Neural cell (in vitro differentiated cells): ENCODE measurements at regions not wholly inside any gene's neighbourhood (a gene's known extent, or its start where the extent isn't known, plus 50 kb on each side); places are given as distances from the start of the nearest gene placed in this dataset.

Experiments
- H2AFZ ChIP-seq: fragments of 200-600, 300-800 bp; sonication (generic), shearing (Covaris generic); 2 replicates; pipeline ENCODE4 v1.6.0; 2014; ENCODE audit warnings: low read depth, mild to moderate bottlenecking, antibody characterized with exemption, low read length, moderate library complexity
- H3F3A ChIP-seq: fragments of 200-600 bp; shearing (Covaris generic); 2 replicates; pipeline ENCODE4 v1.6.1; 2016; ENCODE audit warnings: mild to moderate bottlenecking, moderate library complexity, mixed read lengths, antibody characterized with exemption, low read length; ENCODE audit not compliant: insufficient read depth, poor library complexity, severe bottlenecking
- H3K27ac ChIP-seq: fragments of 200-600, 300-800 bp; sonication (generic), shearing (Covaris generic); 2 replicates; pipeline ENCODE4 v1.5.1; 2014; ENCODE audit warnings: mild to moderate bottlenecking, low read length, moderate library complexity
- H3K27me3 ChIP-seq: fragments of 300-800, 200-600 bp; sonication (generic), shearing (Covaris generic); 2 replicates; pipeline ENCODE4 v1.6.0; 2014; ENCODE audit warnings: mild to moderate bottlenecking, low read depth, low read length, moderate library complexity; ENCODE audit not compliant: insufficient read depth
- H3K36me3 ChIP-seq: fragments of 300-800, 200-600 bp; sonication (generic), shearing (Covaris generic); 2 replicates; pipeline ENCODE4 v1.5.1; 2014; ENCODE audit warnings: mild to moderate bottlenecking, antibody characterized with exemption, low read length, moderate library complexity; ENCODE audit not compliant: insufficient read depth
- H3K4me2 ChIP-seq: fragments of 300-800, 200-600 bp; sonication (generic), shearing (Covaris generic); 2 replicates; pipeline ENCODE4 v1.6.0; 2014; ENCODE audit warnings: mild to moderate bottlenecking, low read length
- H3K4me3 ChIP-seq: fragments of 300-800, 200-600 bp; sonication (generic), shearing (Covaris generic); 2 replicates; pipeline ENCODE4 v1.5.1; 2014; ENCODE audit warnings: mild to moderate bottlenecking, low read length, moderate library complexity
- H3K79me2 ChIP-seq: fragments of 200-600 bp; shearing (Covaris generic); replicated peaks from 2 replicates; pipeline ENCODE4 v1.6.0; 2014; ENCODE audit warnings: mild to moderate bottlenecking, low read length, moderate library complexity; ENCODE audit not compliant: insufficient read depth
- H3K9ac ChIP-seq: fragments of 300-800, 200-600 bp; sonication (generic), shearing (Covaris generic); 2 replicates; pipeline ENCODE4 v1.6.1; 2016; ENCODE audit warnings: mild to moderate bottlenecking, low read length, mixed read lengths
- H3K9me2 ChIP-seq: fragments of 200-600 bp; shearing (Covaris generic); 2 replicates; pipeline ENCODE4 v1.6.1; 2016; ENCODE audit warnings: mild to moderate bottlenecking, low read length, mixed read lengths; ENCODE audit not compliant: insufficient read depth
- H3K9me3 ChIP-seq: fragments of 200-600, 300-800 bp; sonication (generic), shearing (Covaris generic); 2 replicates; pipeline ENCODE4 v1.6.1; 2016; ENCODE audit warnings: mild to moderate bottlenecking, mixed run types, low read length, moderate library complexity, mixed read lengths
- H4K20me1 ChIP-seq: fragments of 200-600 bp; shearing (Covaris generic); 2 replicates; pipeline ENCODE4 v1.6.1; 2016; ENCODE audit warnings: mild to moderate bottlenecking, mixed run types; ENCODE audit not compliant: insufficient read depth
- EP300 ChIP-seq: fragments of 450-650 bp; conservative IDR thresholded peaks from 2 replicates; pipeline ENCODE4 v1.6.1; 2014; ENCODE audit warnings: antibody characterized with exemption, mild to moderate bottlenecking, moderate library complexity; ENCODE audit not compliant: poor library complexity, severe bottlenecking
- EZH2 ChIP-seq: fragments of 200-600, 300-800 bp; shearing (Covaris generic), sonication (generic); IDR thresholded peaks from 2 replicates; pipeline ENCODE4 v1.6.1; 2014; ENCODE audit warnings: antibody characterized with exemption, low read length, borderline replicate concordance, mild to moderate bottlenecking; ENCODE audit not compliant: insufficient read depth, poor library complexity, severe bottlenecking
- MXI1 ChIP-seq: fragments of 450-650 bp; conservative IDR thresholded peaks from 2 replicates; pipeline ENCODE4 v1.6.1; 2014; ENCODE audit warnings: antibody characterized with exemption, mild to moderate bottlenecking; ENCODE audit not compliant: poor library complexity, severe bottlenecking
- POLR2AphosphoS5 ChIP-seq: IDR thresholded peaks from 2 replicates; pipeline ENCODE4 v1.6.1; 2012
- RAD21 ChIP-seq: fragments of 450-650 bp; conservative IDR thresholded peaks from 2 replicates; pipeline ENCODE4 v1.6.1; 2014; ENCODE audit warnings: antibody characterized with exemption, mild to moderate bottlenecking, moderate library complexity
- SMC3 ChIP-seq: fragments of 450-650 bp; conservative IDR thresholded peaks from 2 replicates; pipeline ENCODE4 v1.6.1; 2014; ENCODE audit warnings: antibody characterized with exemption, mild to moderate bottlenecking, moderate library complexity; ENCODE audit not compliant: poor library complexity
- TAF1 ChIP-seq: IDR thresholded peaks from 2 replicates; pipeline ENCODE4 v1.6.1; 2012; ENCODE audit warnings: low read depth
- TF ChIP-seq, protein P1 (sequence below): IDR thresholded peaks from 2 replicates; pipeline ENCODE4 v1.6.1; 2012; ENCODE audit warnings: borderline replicate concordance
- TF ChIP-seq, protein P2 (sequence below): fragments of 450-650 bp; IDR thresholded peaks from 2 replicates; pipeline ENCODE4 v1.5.1; 2014; ENCODE audit warnings: antibody characterized with exemption, mild to moderate bottlenecking, moderate library complexity; ENCODE audit not compliant: poor library complexity, severe bottlenecking

DNA sequence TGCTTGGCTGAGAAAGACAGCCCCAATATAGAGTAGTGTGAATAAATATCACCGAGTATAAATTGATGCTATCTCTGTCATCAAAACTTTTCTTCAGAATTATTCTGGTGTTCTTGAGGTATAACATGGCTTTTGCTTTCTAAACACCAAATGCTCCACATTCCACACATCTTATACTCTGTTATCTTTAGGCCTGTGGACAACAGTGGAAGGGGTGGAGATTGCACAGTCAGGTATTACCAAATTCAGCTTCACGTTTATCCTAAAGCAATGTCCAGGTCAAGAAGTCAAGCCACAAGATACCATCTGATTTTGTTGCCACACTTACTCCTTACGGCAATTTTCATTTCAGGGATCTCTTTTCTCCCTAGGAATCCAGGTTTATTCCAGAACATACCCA is 394.8 kb downstream of the SI start:
- H4K20me1 ChIP-seq, result no peaks in the 10 kb centered on the region

DNA sequence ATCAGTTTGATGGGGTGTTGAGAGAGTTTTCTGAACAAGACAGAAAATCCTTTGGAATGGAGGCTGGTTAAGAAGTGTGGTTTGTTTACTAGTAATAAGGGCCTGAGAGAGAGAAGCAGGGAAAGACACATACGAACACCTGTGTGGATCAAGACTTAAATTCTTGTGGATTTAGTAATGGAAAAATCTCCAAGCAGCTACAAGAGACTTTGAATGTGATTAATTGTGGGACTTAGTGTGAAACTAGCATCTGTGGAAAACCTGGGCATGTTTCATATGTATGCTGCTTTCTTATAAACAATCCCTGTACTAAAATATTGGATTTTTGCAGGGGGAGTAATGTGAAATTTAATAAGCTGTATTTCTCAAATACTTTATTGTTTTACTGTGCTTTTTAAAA is 399.1 kb downstream of the SI start:
- Histone ChIP-seq H3K79me2 (no peaks in the 10 kb centered on the region), H3K9me2 (no peaks in the 10 kb centered on the region), H3K4me3 (no peak overlapping the region), H3K27ac (no peak overlapping the region), H3K27me3 (no peaks in the 10 kb centered on the region), H3K9me3 (no peaks in the 10 kb centered on the region), H4K20me1 (no peaks in the 10 kb centered on the region), H3F3A (no peaks in the 10 kb centered on the region), H3K9ac (no peak overlapping the region), H3K36me3 (no peaks in the 10 kb centered on the region), H2AFZ (no peak overlapping the region), H3K4me2 (no peak overlapping the region)
- TF ChIP-seq EP300, result no peak
- no peak for TF ChIP-seq RAD21
- TF ChIP-seq SMC3, result no peak
- no peak for TF ChIP-seq POLR2AphosphoS5
- no peak for TF ChIP-seq EZH2
- no peak for TF ChIP-seq TAF1
- no peak for TF ChIP-seq MXI1
- TF ChIP-seq, protein P1, sequence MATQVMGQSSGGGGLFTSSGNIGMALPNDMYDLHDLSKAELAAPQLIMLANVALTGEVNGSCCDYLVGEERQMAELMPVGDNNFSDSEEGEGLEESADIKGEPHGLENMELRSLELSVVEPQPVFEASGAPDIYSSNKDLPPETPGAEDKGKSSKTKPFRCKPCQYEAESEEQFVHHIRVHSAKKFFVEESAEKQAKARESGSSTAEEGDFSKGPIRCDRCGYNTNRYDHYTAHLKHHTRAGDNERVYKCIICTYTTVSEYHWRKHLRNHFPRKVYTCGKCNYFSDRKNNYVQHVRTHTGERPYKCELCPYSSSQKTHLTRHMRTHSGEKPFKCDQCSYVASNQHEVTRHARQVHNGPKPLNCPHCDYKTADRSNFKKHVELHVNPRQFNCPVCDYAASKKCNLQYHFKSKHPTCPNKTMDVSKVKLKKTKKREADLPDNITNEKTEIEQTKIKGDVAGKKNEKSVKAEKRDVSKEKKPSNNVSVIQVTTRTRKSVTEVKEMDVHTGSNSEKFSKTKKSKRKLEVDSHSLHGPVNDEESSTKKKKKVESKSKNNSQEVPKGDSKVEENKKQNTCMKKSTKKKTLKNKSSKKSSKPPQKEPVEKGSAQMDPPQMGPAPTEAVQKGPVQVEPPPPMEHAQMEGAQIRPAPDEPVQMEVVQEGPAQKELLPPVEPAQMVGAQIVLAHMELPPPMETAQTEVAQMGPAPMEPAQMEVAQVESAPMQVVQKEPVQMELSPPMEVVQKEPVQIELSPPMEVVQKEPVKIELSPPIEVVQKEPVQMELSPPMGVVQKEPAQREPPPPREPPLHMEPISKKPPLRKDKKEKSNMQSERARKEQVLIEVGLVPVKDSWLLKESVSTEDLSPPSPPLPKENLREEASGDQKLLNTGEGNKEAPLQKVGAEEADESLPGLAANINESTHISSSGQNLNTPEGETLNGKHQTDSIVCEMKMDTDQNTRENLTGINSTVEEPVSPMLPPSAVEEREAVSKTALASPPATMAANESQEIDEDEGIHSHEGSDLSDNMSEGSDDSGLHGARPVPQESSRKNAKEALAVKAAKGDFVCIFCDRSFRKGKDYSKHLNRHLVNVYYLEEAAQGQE, result no peak
- TF ChIP-seq, protein P2, sequence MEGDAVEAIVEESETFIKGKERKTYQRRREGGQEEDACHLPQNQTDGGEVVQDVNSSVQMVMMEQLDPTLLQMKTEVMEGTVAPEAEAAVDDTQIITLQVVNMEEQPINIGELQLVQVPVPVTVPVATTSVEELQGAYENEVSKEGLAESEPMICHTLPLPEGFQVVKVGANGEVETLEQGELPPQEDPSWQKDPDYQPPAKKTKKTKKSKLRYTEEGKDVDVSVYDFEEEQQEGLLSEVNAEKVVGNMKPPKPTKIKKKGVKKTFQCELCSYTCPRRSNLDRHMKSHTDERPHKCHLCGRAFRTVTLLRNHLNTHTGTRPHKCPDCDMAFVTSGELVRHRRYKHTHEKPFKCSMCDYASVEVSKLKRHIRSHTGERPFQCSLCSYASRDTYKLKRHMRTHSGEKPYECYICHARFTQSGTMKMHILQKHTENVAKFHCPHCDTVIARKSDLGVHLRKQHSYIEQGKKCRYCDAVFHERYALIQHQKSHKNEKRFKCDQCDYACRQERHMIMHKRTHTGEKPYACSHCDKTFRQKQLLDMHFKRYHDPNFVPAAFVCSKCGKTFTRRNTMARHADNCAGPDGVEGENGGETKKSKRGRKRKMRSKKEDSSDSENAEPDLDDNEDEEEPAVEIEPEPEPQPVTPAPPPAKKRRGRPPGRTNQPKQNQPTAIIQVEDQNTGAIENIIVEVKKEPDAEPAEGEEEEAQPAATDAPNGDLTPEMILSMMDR, result no peak

More for the DNA sequence above, 394.8 kb downstream of the SI start:
- Histone ChIP-seq H3K27ac (no peak overlapping the region), H3K36me3 (no peaks in the 10 kb centered on the region), H3K27me3 (no peaks in the 10 kb centered on the region), H2AFZ (no peak overlapping the region), H3K9me2 (no peaks in the 10 kb centered on the region), H3K4me2 (no peak overlapping the region), H3K79me2 (no peaks in the 10 kb centered on the region), H3F3A (no peaks in the 10 kb centered on the region), H3K4me3 (no peak overlapping the region), H3K9me3 (no peaks in the 10 kb centered on the region), H3K9ac (no peak overlapping the region)
- TF ChIP-seq POLR2AphosphoS5, result no peak
- TF ChIP-seq EP300, result no peak
- TF ChIP-seq, protein P1, result no peak
- TF ChIP-seq TAF1, result no peak
- no peak for TF ChIP-seq EZH2
